ENCODE measurements at regions not wholly inside any gene's neighbourhood (a gene's known extent, or its start where the extent isn't known, plus 50 kb on each side); places are given as distances from the start of the nearest gene placed in this dataset.
"Not testable (repeated sequence)": the region's sequence is repeated elsewhere in the genome, so short reads cannot be mapped to it uniquely, and the experiment has no call there.

DNA sequence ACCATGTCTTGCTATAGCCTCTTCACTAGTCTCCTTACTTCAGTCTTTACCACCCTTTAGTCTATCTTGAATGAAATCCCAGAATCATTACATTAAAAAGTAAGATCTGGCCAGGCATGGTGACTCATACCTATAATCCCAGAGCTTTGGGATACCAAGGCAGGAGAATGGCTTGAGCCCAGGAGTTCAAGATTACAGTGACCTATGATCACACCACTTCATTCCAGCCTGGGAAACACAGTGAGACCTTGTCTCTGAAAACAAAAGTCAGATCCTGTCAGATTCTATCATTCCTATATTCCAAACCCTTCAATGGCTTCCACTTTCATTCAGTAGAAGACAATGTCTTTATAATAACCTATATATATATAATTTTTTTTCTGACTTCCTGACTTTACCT is 237.7 kb downstream of the UBE2NL start:
- H3K27me3 Mint-ChIP-seq; ATAC-seq; H3K9me3 Mint-ChIP-seq; DNase-seq (ENCODE audit: low spot score); H3K4me3 Mint-ChIP-seq; H3K36me3 Mint-ChIP-seq; H3K27ac Mint-ChIP-seq; H3K4me1 Mint-ChIP-seq (ENCODE audit: low read depth in 2 of 2): not testable (repeated sequence)

DNA sequence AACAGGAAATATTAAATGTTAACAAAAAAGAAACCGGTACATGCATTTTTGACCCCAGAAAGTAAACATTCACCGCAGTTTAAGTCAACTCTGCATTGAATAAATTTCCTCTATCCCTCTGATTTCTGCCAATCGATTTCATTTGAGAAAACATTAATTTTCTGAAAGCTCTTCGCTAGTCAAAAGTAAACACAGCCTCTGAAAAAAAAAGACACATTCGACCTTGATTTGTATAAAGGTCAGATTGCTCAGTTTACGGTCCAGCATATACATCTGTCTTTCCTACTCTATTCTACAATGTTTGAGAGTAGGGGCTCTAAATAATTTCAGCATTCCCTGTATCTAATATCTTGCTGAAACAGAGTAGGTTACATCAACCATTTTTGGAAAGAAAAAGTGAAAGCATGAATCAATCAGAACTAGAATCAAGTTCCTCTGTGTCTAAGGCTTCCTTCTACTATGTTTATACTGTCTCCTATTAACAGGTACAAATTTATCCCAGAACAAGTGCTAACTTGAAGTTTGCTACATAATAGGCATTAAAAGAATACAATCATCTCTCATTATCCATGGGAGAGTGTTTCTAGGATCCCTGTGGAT is 243.8 kb downstream of the UBE2NL start:
- not testable (repeated sequence) for H3K4me1 Mint-ChIP-seq (ENCODE audit: low read depth in 2 of 2); ATAC-seq; H3K36me3 Mint-ChIP-seq; H3K27me3 Mint-ChIP-seq; H3K4me3 Mint-ChIP-seq; H3K27ac Mint-ChIP-seq; DNase-seq (ENCODE audit: low spot score); H3K9me3 Mint-ChIP-seq

DNA sequence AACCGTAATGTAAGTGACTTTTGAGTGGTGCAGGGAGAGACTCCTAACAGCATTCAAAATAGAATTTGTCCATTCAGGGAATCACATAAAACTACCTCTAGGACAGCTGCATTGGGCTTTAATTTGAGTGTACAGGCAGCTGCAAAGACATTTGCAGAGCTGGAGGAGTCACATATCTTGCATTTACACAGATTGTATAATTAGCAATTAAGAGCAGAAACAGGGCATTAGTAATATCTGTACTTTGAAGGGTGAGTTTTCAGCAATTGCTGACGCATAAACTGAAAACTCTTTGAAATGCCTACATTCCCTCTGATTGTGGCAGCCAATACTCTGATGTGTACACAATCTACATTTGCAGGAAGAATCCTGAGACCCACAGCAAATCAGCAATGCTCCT is 245.6 kb downstream of the UBE2NL start:
- H3K4me1 Mint-ChIP-seq (ENCODE audit: low read depth in 2 of 2); H3K9me3 Mint-ChIP-seq; H3K4me3 Mint-ChIP-seq; DNase-seq (ENCODE audit: low spot score); H3K27ac Mint-ChIP-seq; H3K27me3 Mint-ChIP-seq; ATAC-seq; H3K36me3 Mint-ChIP-seq: not testable (repeated sequence)

DNA sequence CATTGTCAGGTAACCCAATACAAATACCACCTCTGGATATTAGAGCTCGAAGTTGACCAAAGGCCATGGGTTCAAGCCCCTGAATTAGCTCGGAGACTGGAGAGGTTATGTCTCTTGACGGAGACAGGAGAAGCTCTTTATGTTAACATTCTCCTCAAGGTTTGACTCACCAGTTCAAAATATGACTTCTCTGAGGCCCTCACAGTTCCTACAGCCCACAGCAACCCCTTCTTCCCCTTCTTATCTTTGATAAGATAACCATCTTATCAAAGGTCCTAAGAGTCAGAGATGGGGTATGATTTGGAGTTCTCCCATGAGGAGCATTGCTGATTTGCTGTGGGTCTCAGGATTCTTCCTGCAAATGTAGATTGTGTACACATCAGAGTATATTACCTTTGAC is 246.6 kb downstream of the UBE2NL start:
- not testable (repeated sequence) for ATAC-seq; H3K27me3 Mint-ChIP-seq; DNase-seq (ENCODE audit: low spot score); H3K9me3 Mint-ChIP-seq; H3K4me3 Mint-ChIP-seq; H3K4me1 Mint-ChIP-seq (ENCODE audit: low read depth in 2 of 2); H3K27ac Mint-ChIP-seq; H3K36me3 Mint-ChIP-seq

DNA sequence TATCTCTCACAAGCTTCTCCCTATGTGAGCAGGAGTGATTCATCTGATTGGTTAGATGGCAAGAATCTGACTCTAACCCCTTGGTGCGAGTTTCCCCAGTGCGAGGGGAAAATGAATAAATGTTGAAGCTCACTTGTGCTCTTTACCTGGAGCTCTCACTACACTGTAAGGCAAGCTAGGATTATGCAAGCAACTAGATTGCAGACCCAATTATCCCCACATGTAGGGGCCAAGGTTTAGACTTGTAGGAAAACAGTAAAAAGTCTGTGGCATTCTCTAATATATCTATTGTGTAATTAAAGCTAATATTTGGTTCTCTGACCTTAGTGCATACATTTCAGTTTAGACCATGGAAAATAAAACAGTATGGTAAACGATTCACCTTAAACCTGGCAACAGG is 247.2 kb downstream of the UBE2NL start:
- not testable (repeated sequence) for H3K27me3 Mint-ChIP-seq; H3K27ac Mint-ChIP-seq; H3K36me3 Mint-ChIP-seq; DNase-seq (ENCODE audit: low spot score); H3K9me3 Mint-ChIP-seq; ATAC-seq; H3K4me3 Mint-ChIP-seq; H3K4me1 Mint-ChIP-seq (ENCODE audit: low read depth in 2 of 2)

DNA sequence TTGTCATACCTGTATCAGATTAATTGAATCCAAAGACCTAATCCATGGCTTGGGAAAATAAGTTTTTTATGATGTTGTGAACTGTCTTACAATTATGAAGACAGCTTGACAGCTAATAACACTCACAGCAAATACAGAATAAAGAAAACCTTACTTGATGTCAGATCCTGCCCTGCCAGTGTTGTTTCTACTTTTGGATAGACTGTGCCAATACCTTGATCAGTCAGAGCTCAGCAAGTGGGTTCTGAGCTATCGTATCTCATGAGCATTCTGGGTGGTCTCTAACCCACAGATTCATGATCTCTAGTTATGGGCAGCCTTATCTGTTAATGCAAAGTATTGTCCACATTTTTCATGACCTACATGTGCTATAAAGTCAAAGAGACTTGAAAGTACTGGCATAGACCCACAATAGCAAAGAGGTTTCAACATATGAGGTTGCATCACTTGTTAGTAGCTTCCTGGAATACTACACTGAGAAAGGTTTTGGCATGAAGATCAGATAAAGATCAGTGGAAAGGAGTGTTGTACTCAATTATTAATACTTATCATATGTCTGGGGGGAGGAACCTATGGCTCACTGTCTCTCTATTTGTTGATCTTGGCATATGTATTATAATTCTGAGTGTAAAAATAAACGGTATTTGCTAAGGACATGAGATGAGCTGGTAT is 250.7 kb downstream of the UBE2NL start:
- H3K27ac Mint-ChIP-seq; H3K4me3 Mint-ChIP-seq; H3K27me3 Mint-ChIP-seq; DNase-seq (ENCODE audit: low spot score); H3K4me1 Mint-ChIP-seq (ENCODE audit: low read depth in 2 of 2); H3K9me3 Mint-ChIP-seq; ATAC-seq; H3K36me3 Mint-ChIP-seq: not testable (repeated sequence)

DNA sequence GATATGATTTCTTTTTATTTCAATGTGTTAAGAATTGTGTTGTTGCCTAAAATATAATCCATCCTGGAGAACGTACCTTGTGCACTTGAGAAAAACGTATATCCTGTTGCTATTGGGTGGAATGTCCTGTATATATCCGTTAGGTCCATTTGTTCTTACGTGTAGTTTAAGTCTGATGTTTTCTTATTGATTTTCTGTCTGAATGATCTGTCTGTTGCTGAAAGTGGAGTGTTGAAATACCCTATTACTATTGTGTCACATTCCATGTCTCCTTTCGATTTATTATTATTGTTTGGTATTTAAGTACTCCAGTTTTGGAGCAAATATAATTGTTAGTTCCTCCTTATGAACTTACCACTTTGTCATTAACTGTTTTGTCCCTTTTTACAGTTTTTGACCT is 270.6 kb downstream of the UBE2NL start:
- not testable (repeated sequence) for ATAC-seq; H3K27me3 Mint-ChIP-seq; H3K36me3 Mint-ChIP-seq; H3K4me1 Mint-ChIP-seq (ENCODE audit: low read depth in 2 of 2); H3K4me3 Mint-ChIP-seq; DNase-seq (ENCODE audit: low spot score); H3K9me3 Mint-ChIP-seq; H3K27ac Mint-ChIP-seq

DNA sequence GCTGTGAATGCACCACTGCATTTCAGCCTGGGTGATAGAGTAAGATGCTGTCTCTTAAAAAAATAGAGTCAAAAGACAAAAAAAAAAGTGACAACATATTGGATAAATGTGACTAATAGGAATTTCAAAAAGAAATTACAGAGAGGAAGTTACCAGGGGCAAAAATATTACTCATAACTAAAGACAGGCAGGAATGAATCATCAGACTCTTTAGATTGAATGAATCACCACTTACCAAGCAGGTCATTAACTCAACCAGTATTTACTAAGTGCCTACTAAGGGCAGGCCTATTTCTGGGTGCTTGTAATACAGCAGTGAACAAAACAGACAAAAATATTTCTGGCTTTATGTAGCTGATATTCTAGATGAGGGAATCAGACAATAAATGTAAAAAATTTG is 301.3 kb downstream of the UBE2NL start:
- H3K36me3 Mint-ChIP-seq; H3K4me1 Mint-ChIP-seq (ENCODE audit: low read depth in 2 of 2); H3K9me3 Mint-ChIP-seq; H3K27me3 Mint-ChIP-seq; DNase-seq (ENCODE audit: low spot score); H3K27ac Mint-ChIP-seq; H3K4me3 Mint-ChIP-seq: not testable (repeated sequence)
- ATAC-seq = peak; percentile 72 to 82

DNA sequence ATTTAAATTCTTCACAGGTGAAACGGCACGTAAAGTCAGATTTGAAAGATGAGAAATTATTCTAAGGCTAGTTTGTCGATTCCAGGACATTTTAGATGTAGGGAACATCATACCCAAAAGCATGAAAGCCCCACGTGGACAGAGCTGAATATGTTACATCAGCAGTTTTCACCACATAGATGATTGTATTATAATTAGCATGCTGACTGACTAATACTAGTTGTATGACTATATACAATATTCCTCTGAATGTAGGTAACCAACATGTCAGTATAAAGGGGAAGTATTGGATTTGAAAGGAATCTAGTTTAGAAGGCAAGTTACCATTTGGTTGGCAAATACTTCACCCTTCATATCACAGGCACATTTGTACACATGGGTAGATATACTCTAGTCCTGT is 304.6 kb downstream of the UBE2NL start:
- not testable (repeated sequence) for H3K4me3 Mint-ChIP-seq; ATAC-seq; H3K4me1 Mint-ChIP-seq (ENCODE audit: low read depth in 2 of 2); H3K9me3 Mint-ChIP-seq; H3K27me3 Mint-ChIP-seq; H3K27ac Mint-ChIP-seq; H3K36me3 Mint-ChIP-seq; DNase-seq (ENCODE audit: low spot score)

DNA sequence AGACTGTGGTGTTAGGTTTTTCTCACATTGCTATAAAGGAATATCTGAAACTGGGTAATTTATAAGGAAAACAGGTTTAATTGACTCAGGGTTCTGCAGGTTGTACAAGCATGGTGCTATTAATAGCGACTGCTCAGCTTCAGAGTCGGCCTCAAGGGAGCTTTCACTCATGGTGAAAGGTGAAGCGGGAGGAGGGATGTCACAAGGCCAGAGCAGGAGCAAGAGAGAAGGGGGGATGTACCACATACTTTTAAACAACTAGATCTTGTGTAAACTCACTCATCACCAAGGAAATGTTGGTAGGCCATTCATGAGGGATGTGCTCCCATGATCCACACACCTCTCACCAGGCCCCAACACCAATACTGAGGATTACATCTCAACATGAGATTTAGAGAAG is 313.2 kb downstream of the UBE2NL start:
- not testable (repeated sequence) for H3K9me3 Mint-ChIP-seq; H3K4me3 Mint-ChIP-seq; ATAC-seq; H3K4me1 Mint-ChIP-seq (ENCODE audit: low read depth in 2 of 2); DNase-seq (ENCODE audit: low spot score); H3K27me3 Mint-ChIP-seq; H3K27ac Mint-ChIP-seq; H3K36me3 Mint-ChIP-seq

DNA sequence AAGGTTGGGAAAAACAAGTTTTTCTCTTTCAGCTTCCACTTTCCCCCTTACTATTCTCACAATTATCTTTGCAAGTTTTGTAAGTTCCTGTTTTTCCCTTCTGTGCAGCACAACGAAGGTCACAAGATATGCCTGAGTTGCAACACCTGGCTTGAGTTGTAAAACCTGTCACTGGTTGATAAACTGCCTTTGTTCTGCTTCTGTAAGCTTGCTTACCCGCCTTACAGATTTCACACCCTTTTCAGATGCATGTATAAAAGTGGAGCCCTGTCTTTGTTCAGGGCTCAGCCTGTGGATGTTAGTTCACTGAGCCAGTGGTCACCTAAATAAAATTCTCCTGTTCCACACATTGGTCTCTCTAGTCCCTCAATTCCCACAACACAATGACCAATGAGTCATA is 318.9 kb downstream of the UBE2NL start:
- not testable (repeated sequence) for H3K9me3 Mint-ChIP-seq; H3K4me1 Mint-ChIP-seq (ENCODE audit: low read depth in 2 of 2); H3K27ac Mint-ChIP-seq; H3K27me3 Mint-ChIP-seq; ATAC-seq; H3K4me3 Mint-ChIP-seq; DNase-seq (ENCODE audit: low spot score); H3K36me3 Mint-ChIP-seq

DNA sequence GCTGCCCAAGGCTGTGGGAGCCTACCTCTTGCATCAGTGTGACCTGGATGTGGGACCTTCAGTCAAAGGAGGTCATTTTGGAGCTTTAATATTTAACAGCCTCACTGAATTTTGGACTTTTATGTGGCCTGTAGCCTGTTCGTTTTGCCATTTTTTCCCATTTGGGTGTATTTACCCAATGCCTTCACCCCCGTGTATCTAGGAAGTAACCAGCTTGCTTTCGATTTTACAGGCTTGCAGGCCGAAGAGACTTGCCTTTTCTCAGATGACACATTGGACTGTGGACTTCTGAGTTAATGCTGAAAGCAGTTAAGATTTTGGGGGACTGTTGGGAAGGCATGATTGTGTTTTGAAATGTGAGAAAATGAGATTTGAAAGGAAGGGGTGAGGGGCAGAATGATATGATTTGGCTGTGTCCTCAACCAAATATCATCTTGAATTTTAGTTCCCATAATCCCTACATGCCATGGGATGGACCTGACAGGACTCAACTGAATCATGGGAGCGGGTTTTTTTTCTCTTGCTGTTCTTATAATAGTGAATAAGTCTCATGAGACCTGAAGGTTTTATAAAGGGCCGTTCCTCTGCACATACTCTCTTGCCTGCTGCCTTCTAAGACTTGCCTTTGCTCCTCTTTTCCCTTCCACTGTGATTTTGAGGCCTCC is 324.6 kb downstream of the UBE2NL start:
- H3K4me1 Mint-ChIP-seq (ENCODE audit: low read depth in 2 of 2); DNase-seq (ENCODE audit: low spot score): not testable (repeated sequence)

DNA sequence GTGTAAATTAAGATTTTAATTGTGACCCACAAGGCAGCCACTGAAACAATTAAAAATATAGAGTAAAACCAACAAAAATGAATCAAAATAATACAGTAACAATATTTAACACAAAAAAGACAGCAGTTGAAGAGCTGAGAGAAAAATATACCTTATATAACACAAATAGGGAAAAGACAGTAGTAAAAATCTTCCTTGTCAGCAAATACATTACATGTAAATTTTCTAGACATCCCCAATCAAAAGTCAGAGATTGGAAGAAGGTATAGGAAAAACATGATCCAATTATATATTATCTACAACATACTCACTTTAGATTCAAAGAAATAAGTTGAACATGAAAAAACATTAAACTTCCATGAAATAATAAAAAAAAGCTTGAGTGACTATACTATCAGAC is 330.8 kb downstream of the UBE2NL start:
- H3K4me3 Mint-ChIP-seq = no peak overlapping the region
- DNase-seq (ENCODE audit: low spot score) (no peak), ATAC-seq (no peak)
- H3K4me1 Mint-ChIP-seq (ENCODE audit: low read depth in 2 of 2) = no peaks in the 10 kb centered on the region
- H3K27ac Mint-ChIP-seq = no peak overlapping the region
- no peaks in the 10 kb centered on the region for H3K9me3 Mint-ChIP-seq
- H3K27me3 Mint-ChIP-seq = peaks cover 0 to 2% of the 10 kb centered on the region in 2 donors
- H3K36me3 Mint-ChIP-seq = no peaks in the 10 kb centered on the region

More for the DNA sequence above, 324.6 kb downstream of the UBE2NL start:
- not testable (repeated sequence) for H3K4me3 Mint-ChIP-seq, ATAC-seq, H3K27ac Mint-ChIP-seq, H3K36me3 Mint-ChIP-seq, H3K27me3 Mint-ChIP-seq, H3K9me3 Mint-ChIP-seq

DNA sequence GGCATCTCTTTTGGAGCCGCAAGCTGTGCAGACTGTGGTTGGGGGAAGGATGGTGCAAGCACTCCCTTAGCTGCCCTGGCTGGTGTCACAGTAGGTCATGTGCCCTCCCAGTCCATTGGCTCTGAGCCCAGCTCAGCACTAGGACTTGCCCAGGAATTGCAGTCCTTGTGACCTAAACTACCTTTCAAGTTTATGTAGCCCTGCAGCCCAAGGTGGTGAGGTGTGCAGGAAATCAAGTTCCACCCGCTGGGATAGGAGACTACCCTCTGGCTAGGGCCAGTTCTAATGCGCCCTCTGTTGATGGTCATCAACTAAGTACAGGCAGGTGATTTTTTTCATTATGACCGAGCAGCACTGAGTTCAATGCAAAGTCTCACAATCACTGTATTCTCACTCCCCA is 335.2 kb downstream of the UBE2NL start:
- no peaks in the 10 kb centered on the region for H3K27me3 Mint-ChIP-seq
- H3K4me1 Mint-ChIP-seq (ENCODE audit: low read depth in 2 of 2) = no peaks in the 10 kb centered on the region
- no peak overlapping the region for H3K4me3 Mint-ChIP-seq
- ATAC-seq = no peak
- H3K27ac Mint-ChIP-seq = no peak overlapping the region
- H3K36me3 Mint-ChIP-seq = no peaks in the 10 kb centered on the region
- H3K9me3 Mint-ChIP-seq = no peaks in the 10 kb centered on the region
- no peak for DNase-seq (ENCODE audit: low spot score)
